Right cardiac atrium (tissue), 5 donors: ENCODE measurements at regions not wholly inside any gene's neighbourhood (a gene's known extent, or its start where the extent isn't known, plus 50 kb on each side); places are given as distances from the start of the nearest gene placed in this dataset.
"Not testable (repeated sequence)": the region's sequence is repeated elsewhere in the genome, so short reads cannot be mapped to it uniquely, and the experiment has no call there.

Experiments used
- ATAC-seq, 2 donors: fragments of 200-7000 bp; cut with Tn5 transposase; one replicate each; pipeline versions ENCODE4 v1.8.0 to v1.9.1; 2020; ENCODE audit warnings: moderate library complexity in 2 of 2, mild to moderate bottlenecking in 1 of 2
- DNase-seq, 3 donors: peaks; one replicate each; pipeline ENCODE4 v3.0.0-alpha.2; 2020
- H3K27ac ChIP-seq: one replicate; pipeline ENCODE4 v1.5.1; 2013; ENCODE audit warnings: mild to moderate bottlenecking, low read length, control low read depth, moderate library complexity
- H3K27me3 ChIP-seq: one replicate; pipeline ENCODE4 v1.6.1; 2013; ENCODE audit not compliant: control insufficient read depth, insufficient read depth
- H3K4me1 ChIP-seq: one replicate; pipeline ENCODE4 v1.6.1; 2013; ENCODE audit warnings: low read length; ENCODE audit not compliant: control insufficient read depth, insufficient read depth
- H3K4me3 ChIP-seq: one replicate; pipeline ENCODE4 v1.5.1; 2013; ENCODE audit warnings: low read length, control low read depth
- H3K9me3 ChIP-seq: one replicate; pipeline ENCODE4 v1.6.1; 2013; ENCODE audit warnings: low read length; ENCODE audit not compliant: control insufficient read depth
- WGBS: extraction: QIAGEN DNeasy Blood & Tissue Kit; methylation state at CpG from one replicate; pipeline ENCODE4 v1.1.7; 2013; 5-methylcytosine and 5-hydroxymethylcytosine counted together
- intact Hi-C, 4 donors: fragments of 100-400 bp; cut with DNase I; formaldehyde crosslinking; loops; one replicate each; pipeline versions ENCODE4 v1.11.0 to v1.14.0; 2022 to 2023
- donor health status: healthy with polysubstance abuse.
- donor health status: DM: no; HTN: yes; CAD: no.
- donor health status: DM: no; HTN: no; CAD: no.
- donor health status: DM: no; HTN: yes; CAD: no; lungs with severe emphysema.
- donor health status: DM: yes; HTN: yes; CAD: no.

DNA sequence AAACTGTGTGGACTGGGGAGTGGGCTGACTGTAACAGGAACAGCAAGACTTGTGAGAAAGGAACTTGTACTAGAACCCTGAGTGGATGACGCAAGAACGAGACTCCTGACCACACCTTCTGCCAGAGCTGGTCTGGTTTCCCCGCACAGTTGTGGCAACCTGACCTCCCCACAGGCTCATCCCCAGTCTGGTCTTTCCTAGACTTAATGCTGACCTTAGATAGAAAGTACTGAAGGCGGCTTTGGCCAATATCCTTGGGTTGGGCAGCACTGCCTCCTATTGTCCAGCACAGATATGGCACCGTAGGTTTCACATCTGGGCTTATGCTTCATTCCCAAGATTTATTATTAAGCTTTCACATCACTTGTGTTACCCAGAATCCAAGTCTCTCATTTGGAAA is 137.8 kb upstream of the FRG1 start:
- no peak for DNase-seq
- intact Hi-C loops, result no loop called here
- Histone ChIP-seq H3K9me3 (no peaks in the 10 kb centered on the region), H3K4me3 (no peak overlapping the region), H3K27me3 (no peaks in the 10 kb centered on the region), H3K4me1 (no peaks in the 10 kb centered on the region), H3K27ac (no peak overlapping the region)
- 77% methylated on average over 5 of the region's 5 CpGs for WGBS
- no peak for ATAC-seq

DNA sequence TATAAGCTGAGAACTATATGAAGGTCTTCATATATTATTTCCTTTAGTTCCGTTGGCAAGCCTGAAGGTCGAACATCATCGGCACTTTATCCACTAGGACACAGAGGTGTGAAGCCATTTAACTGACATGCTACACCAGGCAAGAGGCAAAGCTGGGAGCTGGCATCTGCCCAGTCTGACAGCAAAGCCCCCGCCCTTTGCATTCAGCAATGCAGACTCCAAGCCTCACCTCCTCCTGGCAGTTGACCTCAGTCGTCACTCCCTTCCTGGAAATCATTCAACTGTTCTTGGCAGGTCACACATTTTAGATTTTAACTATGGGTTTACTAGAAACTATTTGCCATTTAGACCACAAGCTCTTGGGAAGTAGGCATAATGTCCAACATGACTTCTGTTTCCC is 135.8 kb upstream of the FRG1 start:
- H3K27me3 ChIP-seq, result no peaks in the 10 kb centered on the region
- H3K27ac ChIP-seq, result no peak overlapping the region
- H3K9me3 ChIP-seq, result no peaks in the 10 kb centered on the region
- intact Hi-C loops, result no loop called here
- WGBS, result 36% methylated on average over 5 of the region's 5 CpGs
- peak; percentile 80 to 91 for ATAC-seq
- H3K4me1 ChIP-seq, result peaks cover 2% of the 10 kb centered on the region
- DNase-seq, result peak; percentile 68 to 80 (median 73)
- no peak overlapping the region for H3K4me3 ChIP-seq

DNA sequence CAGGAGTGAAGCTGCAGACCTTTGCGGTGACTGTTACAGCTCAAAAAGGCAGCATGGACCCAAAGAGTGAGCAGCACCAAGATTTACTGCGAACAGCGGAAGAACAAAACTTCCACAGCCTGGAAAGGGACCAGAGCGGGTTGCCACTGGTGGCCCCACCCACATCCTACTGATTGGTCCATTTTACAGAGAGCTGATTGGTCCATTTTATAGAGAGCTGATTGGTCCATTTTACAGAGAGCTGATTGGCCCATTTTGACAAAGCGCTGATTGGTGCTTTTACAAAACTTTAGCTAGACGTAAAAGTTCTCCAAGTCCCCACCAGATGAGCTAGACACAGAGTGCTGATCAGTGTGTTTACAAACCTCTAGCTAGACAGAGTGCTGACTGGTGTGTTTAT is 134.2 kb upstream of the FRG1 start:
- no peak for DNase-seq
- ATAC-seq, result no peak
- Histone ChIP-seq H3K27ac (no peak overlapping the region), H3K4me3 (no peak overlapping the region), H3K4me1 (peaks cover 2% of the 10 kb centered on the region), H3K27me3 (no peaks in the 10 kb centered on the region), H3K9me3 (no peaks in the 10 kb centered on the region)
- intact Hi-C loops, result no loop called here
- 81% methylated on average over 6 of the region's 6 CpGs for WGBS

DNA sequence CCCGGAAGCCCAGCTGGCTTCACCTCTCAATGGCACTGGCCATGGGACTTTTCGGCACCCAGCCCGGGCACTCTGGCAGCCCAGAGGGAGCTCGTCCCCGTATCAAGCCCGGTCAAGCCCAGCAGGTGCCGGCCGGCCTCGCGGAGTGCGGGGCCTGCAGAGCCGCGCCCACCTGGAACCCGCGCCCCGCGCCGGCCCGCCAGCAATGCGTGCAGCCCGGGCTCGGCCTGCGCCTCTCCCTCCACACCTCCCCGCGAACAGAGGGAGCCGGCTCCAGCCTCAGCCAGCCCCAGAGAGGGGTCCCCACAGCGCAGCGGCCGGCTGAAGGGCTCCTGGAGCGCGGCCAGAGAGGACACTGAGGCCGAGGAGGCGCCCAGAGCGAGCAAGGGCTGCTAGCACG is 133.6 kb upstream of the FRG1 start:
- 84% methylated on average over 35 of the region's 35 CpGs for WGBS

DNA sequence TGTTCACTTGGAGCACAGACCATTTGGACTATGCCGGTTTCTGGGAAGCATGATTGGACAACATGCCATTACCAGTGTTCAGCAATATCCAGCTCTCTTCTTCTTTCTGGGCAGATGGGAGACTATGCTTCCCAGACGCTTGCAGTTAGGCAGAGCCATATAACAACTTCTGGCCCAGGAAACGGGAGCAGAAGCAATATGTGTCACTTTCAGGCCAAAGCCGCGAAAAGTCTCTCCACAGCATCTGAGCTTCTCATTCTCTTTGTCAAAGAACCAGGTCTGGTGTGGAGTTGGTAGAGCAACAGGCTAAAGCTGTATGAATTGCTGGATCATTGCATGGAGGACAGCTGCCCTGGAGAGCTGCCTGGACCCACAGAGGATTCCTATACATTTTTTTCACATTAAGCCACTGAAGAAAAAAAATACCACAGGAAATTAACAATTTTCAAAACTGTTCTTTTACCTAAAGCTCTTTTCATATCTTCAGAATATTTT is 131.4 kb upstream of the FRG1 start:
- Histone ChIP-seq H3K4me3 (no peak overlapping the region), H3K9me3 (no peaks in the 10 kb centered on the region), H3K4me1 (peaks cover 2% of the 10 kb centered on the region), H3K27ac (no peak overlapping the region), H3K27me3 (no peaks in the 10 kb centered on the region)
- ATAC-seq, result no peak
- WGBS, result 88% methylated on average over 5 of the region's 5 CpGs
- no peak for DNase-seq
- intact Hi-C loops, result no loop called here

More for the DNA sequence above, 133.6 kb upstream of the FRG1 start:
- no peak for DNase-seq
- H3K27me3 ChIP-seq, result no peaks in the 10 kb centered on the region
- H3K4me3 ChIP-seq, result no peak overlapping the region
- H3K4me1 ChIP-seq, result peaks cover 2% of the 10 kb centered on the region
- no peak overlapping the region for H3K27ac ChIP-seq
- ATAC-seq, result no peak
- no peaks in the 10 kb centered on the region for H3K9me3 ChIP-seq
- intact Hi-C loops, result no loop called here

DNA sequence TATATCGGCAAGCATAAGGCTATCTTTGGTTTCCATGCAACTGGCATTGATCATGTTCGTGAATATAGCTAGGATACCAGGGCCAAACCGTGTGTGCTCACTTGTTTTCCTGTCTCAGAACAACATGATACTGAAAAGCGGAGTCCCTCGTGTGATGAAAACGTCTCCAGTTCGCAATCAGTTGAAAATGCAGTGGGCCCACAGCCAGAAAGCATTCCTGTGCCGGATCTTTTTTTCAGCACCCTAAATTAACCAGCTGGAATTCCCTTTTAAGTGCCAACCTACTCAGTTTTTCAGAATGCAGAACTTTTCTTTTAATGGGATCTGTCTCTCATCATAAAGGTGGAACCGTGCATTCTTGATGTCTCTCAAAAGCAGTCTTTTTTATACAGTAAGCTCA is 130.8 kb upstream of the FRG1 start:
- H3K27ac ChIP-seq, result no peak overlapping the region
- H3K27me3 ChIP-seq, result no peaks in the 10 kb centered on the region
- WGBS, result 36% methylated on average over 9 of the region's 9 CpGs
- peaks cover 2% of the 10 kb centered on the region for H3K4me1 ChIP-seq
- no peaks in the 10 kb centered on the region for H3K9me3 ChIP-seq
- ATAC-seq, result no peak
- intact Hi-C loops, result no loop called here
- H3K4me3 ChIP-seq, result no peak overlapping the region
- DNase-seq, result no peak

DNA sequence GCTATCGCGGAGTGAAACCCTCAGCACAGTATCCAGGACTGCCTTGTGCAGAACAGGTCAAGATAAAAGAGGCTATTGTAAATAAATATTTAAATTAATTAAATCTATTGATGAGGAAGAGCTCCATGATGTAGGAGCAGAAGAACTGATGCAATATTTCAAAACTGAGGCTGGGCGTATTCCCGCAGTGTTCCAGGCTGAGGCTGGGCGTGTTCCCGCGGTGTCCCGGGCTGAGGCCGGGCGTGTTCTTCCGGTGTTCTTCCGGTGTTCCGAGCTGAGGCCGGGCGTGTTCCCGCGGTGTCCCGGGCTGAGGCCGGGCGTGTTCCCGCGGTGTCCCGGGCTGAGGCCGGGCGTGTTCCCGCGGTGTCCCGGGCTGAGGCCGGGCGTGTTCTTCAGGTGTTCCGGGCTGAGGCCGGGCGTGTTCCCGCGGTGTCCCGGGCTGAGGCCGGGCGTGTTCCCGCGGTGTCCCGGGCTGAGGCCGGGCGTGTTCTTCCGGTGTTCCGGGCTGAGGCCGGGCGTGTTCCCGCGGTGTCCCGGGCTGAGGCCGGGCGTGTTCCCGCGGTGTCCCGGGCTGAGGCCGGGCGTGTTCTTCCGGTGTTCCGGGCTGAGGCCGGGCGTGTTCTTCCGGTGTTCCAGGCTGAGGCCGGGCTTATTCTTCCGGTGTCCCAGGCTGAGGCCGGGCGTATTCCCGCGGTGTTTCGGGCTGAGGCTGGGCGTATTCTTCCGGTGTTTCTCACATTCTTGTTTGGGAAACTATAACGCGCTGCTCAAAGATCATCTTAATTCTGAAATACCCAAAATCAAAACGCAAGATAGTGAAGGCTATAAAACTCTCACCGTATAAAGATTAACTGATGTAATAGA is 130.1 kb upstream of the FRG1 start:
- DNase-seq, H3K27ac ChIP-seq, intact Hi-C loops, ATAC-seq, H3K9me3 ChIP-seq, H3K4me3 ChIP-seq, H3K27me3 ChIP-seq, H3K4me1 ChIP-seq: not testable (repeated sequence)
- 66% methylated on average over 50 of the region's 75 CpGs for WGBS

DNA sequence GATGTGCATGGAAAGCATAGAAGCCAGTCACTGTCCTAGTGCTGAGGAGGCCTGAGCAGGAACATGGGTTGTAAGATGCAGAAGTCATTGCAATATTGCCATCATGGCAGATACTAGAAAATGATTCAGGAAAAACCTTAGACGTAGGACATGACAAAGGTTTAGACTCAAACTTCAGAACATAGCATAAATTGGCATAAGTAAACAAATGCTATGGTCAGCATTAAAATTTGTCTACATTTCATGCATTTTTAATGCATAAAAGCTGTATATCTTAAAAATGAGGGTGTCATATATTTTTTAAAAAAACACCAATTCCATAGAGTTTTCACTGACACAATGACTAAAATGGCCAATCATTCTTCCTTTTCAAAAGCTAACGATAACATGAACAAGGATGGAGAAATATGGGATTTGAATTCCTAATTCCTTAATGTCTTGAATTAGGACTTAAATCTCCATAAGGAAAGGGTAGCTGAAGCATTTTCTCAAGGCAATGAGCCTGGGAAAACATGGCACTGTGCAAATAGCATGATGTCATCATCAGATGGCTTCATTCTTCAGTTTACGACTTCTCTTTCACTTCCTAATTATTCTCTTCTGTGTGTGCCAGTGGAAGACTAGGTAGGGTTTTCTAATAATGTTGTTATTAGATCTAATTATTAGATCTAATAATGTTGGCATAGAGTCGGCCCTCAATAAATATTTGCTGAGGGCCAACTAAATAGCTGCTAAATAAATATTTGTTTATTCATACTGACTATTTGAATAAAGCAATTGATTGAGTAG is 125.1 kb upstream of the FRG1 start:
- H3K4me1 ChIP-seq, result no peaks in the 10 kb centered on the region
- H3K9me3 ChIP-seq, result no peaks in the 10 kb centered on the region
- H3K27me3 ChIP-seq, result no peaks in the 10 kb centered on the region
- no peak for DNase-seq
- intact Hi-C loops, result no loop called here
- no peak for ATAC-seq
- no peak overlapping the region for H3K4me3 ChIP-seq
- WGBS, result 85% methylated on average over 4 of the region's 4 CpGs
- no peak overlapping the region for H3K27ac ChIP-seq

DNA sequence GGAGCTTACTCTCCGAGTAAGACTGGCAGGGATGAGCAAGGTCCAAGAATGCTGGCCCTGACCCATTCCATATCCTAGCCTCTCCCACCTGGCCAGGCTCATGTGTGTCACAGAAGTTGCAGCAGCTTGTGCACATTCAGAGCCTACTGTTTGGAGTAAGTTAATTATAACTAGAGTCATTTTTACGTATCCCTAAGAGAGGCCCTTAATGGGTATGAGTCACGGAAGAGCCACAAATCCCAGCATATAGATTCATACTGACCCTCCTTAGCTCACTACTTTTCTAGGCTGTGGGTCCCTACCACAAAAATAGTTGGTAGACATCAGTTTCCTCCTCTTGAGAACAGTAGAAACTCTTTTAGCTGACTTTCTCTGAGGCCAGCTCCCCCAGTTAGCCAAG is 118.3 kb upstream of the FRG1 start:
- no peak for DNase-seq
- Histone ChIP-seq H3K4me3 (no peak overlapping the region), H3K27ac (no peak overlapping the region), H3K27me3 (no peaks in the 10 kb centered on the region), H3K9me3 (no peaks in the 10 kb centered on the region), H3K4me1 (peaks cover 1% of the 10 kb centered on the region)
- 91% methylated on average over 3 of the region's 3 CpGs for WGBS
- intact Hi-C loops, result no loop called here
- ATAC-seq, result no peak

DNA sequence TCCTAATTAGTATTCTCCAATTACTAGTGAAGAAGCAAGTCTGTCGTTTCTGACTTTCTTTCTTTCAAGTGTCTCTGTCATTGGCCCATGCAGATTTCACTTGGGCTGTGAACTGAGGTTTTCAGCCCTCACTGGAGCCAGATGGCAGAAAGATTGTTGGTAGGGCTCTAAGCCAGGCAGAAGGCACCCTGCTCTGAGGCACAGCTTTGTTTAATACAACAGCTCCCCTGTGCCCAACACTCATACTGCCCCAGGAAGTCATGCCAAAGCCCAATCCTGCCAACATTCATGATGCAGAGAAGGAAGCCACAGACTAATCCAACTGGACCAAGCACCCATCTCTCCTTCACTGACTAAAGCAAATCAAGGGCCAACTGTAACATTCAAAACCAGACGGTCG is 117.1 kb upstream of the FRG1 start:
- WGBS, result 63% methylated on average over 3 of the region's 3 CpGs
- H3K27ac ChIP-seq, result no peak overlapping the region
- no peak overlapping the region for H3K4me3 ChIP-seq
- H3K9me3 ChIP-seq, result no peaks in the 10 kb centered on the region
- DNase-seq (no peak), ATAC-seq (peak in 1 of 2 donors; percentile 39)
- intact Hi-C loops, result no loop called here
- H3K4me1 ChIP-seq, result peaks cover 1% of the 10 kb centered on the region
- no peaks in the 10 kb centered on the region for H3K27me3 ChIP-seq

DNA sequence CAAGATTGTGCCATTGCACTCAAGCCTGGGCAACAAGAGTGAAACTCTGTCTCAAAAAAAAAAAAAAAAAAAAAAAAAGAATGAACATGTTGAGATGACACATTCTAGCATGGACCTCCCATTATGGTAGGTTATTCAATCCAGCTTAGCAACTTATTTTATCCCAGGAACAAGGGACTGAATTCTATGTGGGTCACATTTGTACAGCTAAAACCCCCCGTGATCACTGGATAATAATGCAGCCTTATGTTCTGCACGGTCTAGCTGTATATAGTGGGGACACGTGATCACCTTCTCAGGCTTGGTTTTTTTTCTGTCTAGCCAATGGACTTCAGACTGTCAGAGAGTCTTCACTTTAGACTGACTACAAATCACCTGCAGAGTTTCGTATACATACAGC is 115.2 kb upstream of the FRG1 start:
- Histone ChIP-seq H3K9me3 (no peaks in the 10 kb centered on the region), H3K4me3 (no peak overlapping the region), H3K4me1 (peaks cover 1% of the 10 kb centered on the region), H3K27ac (no peak overlapping the region), H3K27me3 (no peaks in the 10 kb centered on the region)
- no peak for ATAC-seq
- intact Hi-C loops, result no loop called here
- DNase-seq, result no peak
- WGBS, result 90% methylated on average over 4 of the region's 4 CpGs
